ENCODE measurements at regions not wholly inside any gene's neighbourhood (a gene's known extent, or its start where the extent isn't known, plus 50 kb on each side); places are given as distances from the start of the nearest gene placed in this dataset.
A peak's percentile ranks its signal among the peaks of the same experiment; 100 is the strongest.

DNA sequence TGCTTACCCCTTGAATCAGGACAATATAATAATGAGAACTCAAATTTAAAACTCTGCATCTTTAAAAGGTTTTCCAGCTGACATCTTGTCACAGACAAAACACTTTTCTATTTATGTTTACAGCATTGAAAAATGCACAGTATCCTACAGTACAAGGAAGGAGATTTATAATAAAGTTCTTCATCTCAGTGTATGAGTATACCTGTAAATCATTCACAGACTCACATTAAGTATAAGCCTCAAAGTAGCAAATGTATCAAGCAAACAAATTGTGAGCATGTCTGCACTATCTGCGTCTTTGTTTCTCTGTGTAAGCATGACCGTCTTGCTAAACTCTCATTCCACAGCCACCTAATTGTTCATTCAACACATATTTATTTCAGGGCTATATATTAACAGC lies 52.8 kb downstream of the PPP1R2C start:
- no peak for TF ChIP-seq CTCF (IDR thresholded peaks at IDR 0.05; ENCODE audit: control insufficient read depth, insufficient read depth, low read depth, low read length, missing control alignments)
- no peak for DNase-seq (ENCODE audit: low read depth)
- H3K4me3 ChIP-seq (ENCODE audit: control insufficient read depth, low read depth, low read length): no peak overlapping the region

- no peak for DNase-seq (ENCODE audit: low read depth)
- H3K4me3 ChIP-seq (ENCODE audit: control insufficient read depth, low read depth, low read length): no peak overlapping the region
- TF ChIP-seq CTCF (IDR thresholded peaks at IDR 0.05; ENCODE audit: control insufficient read depth, insufficient read depth, low read depth, low read length, missing control alignments): no peak
Observed at GRCh38 chrX:42720209-42720608, 57.8 kb downstream of the PPP1R2C start.

DNA sequence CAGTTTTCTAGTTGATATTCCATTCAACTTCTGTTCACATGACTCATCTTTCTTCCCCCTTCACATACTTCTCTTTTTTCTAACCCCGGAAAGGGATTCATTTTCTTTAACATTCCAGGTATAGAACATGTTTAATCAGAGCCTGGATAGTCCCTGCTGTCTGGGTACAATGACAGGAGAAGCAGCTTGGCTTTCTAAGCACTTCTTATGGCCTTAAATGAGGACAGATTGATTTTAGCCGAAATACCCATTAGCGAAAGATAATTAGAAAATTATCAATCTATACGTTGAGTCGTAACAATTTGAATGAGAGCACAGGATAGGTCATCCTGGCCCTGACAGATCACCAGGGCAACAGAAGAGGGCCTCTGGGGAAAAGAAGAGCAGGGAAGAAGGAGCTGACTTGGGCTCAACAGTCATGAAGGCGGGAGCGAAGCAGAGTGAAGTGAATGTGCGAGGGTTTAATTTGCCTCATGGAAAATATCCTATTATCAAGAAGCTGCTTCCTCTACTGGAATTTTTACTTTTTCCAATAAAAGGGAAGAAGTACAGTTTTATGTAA lies 62.2 kb downstream of the PPP1R2C start:
- H3K4me3 ChIP-seq (ENCODE audit: control insufficient read depth, low read depth, low read length): no peak overlapping the region
- TF ChIP-seq CTCF (IDR thresholded peaks at IDR 0.05; ENCODE audit: control insufficient read depth, insufficient read depth, low read depth, low read length, missing control alignments): no peak

DNA sequence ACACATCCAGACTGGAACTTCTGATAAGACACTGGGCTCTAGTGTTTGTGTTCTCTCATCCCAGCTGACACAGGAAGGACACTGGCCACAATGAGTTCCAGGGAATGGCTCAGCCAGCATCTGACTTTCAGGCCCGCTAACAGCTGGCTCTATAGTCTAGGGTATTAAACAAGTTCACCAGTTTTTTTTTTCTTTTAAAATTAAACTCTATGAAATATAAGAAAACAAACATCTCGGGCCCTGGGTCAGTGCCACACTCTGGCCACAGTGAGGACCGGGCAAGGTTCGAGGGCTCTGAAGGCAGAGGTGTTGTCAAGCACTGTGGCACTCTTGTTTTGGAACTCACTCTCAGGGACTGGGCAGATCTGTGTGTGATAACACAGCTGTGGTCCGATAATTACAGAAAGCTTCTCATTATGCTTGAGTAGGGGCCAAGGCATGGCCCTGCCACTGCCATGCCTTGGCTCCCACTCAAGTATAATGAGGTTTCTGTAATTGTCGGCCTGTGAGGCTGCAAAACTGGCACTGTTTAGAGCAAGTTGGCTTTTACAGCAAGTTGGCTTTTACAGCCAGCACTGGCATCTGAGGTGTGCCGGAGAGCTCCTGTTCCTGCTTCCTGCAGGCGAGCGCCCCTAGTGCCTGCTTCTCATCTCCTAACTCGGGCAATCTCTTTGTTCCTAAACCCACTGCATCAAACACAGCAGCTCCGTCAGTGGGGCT lies 62.8 kb downstream of the PPP1R2C start:
- no peak for DNase-seq (ENCODE audit: low read depth)
- peak; percentile 51 for TF ChIP-seq CTCF (IDR thresholded peaks at IDR 0.05; ENCODE audit: control insufficient read depth, insufficient read depth, low read depth, low read length, missing control alignments)
- H3K4me3 ChIP-seq (ENCODE audit: control insufficient read depth, low read depth, low read length): no peak overlapping the region

More for the DNA sequence above, 62.2 kb downstream of the PPP1R2C start:
- no peak for DNase-seq (ENCODE audit: low read depth)

- no peak for DNase-seq (ENCODE audit: low read depth)
- TF ChIP-seq CTCF (IDR thresholded peaks at IDR 0.05; ENCODE audit: control insufficient read depth, insufficient read depth, low read depth, low read length, missing control alignments): no peak
- no peak overlapping the region for H3K4me3 ChIP-seq (ENCODE audit: control insufficient read depth, low read depth, low read length)
Observed at GRCh38 chrX:42710452-42710851, 67.5 kb downstream of the PPP1R2C start.

GRCh38 chrX:42708222-42708621 lies 69.7 kb downstream of the PPP1R2C start:
- no peak for TF ChIP-seq CTCF (IDR thresholded peaks at IDR 0.05; ENCODE audit: control insufficient read depth, insufficient read depth, low read depth, low read length, missing control alignments)
- DNase-seq (ENCODE audit: low read depth): no peak

More at GRCh38 chrX:42708222-42708621, 69.7 kb downstream of the PPP1R2C start:
- H3K4me3 ChIP-seq (ENCODE audit: control insufficient read depth, low read depth, low read length): no peak overlapping the region

Data from AG09309 (cell line).